ENCODE measurements at regions not wholly inside any gene's neighbourhood (a gene's known extent, or its start where the extent isn't known, plus 50 kb on each side); places are given as distances from the start of the nearest gene placed in this dataset.

DNA sequence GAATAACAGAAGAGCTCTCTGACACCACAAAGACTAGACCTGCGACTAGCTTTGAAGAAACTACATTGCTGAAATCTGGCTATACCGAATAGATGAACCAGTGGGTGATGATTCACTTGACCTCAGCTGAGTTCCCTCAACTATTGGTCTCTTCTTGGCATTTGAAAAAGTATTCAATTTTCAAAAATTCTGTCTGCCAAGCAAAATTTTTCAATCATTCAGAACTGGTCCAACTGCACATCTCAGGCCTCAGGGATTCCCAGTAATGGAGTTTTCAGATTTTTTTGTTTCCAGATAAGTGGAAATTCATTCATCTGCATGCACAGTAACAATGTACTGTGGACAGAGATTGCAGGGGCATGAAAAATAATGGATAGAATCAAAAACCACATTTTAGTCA is 121.4 kb upstream of the NAA20 start:
- Mint-ChIP-seq H3K4me1 (ENCODE audit: low read depth) (no peaks in the 10 kb centered on the region), H3K27ac (no peak overlapping the region), H3K27me3 (ENCODE audit: low read depth) (peaks cover 32% of the 10 kb centered on the region), H3K4me3 (no peak overlapping the region), H3K9me3 (peaks cover 10% of the 10 kb centered on the region in 2 donors), H3K36me3 (ENCODE audit: insufficient read depth in 2 of 2) (peaks cover 4 to 6% of the 10 kb centered on the region in 2 donors)
- DNase-seq (no peak), ATAC-seq (replicated peaks in 1 of 2) (no peak)

DNA sequence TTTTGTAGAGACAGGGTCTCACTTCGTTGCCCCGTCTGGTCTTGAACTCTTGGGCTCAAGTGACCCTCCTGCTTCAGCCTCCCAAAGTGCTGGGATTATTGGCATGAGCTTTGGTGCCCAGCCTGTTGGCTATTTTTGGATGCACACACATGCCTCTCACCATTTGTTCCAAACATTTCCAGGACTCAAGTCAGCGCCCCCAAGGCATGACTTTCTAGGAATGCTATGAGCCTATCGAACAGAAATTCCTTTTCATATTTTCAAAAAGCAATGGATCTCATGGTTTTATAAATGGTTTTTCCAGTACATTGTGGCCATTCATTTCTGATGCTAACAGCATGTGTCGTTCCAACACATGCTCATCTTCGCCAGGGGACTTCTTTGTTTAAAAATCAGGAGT is 119.3 kb upstream of the NAA20 start:
- no peak overlapping the region for H3K27ac Mint-ChIP-seq
- H3K36me3 Mint-ChIP-seq (ENCODE audit: insufficient read depth in 2 of 2) = peaks cover 4 to 6% of the 10 kb centered on the region in 2 donors
- H3K27me3 Mint-ChIP-seq (ENCODE audit: low read depth) = peaks cover 18% of the 10 kb centered on the region

DNA sequence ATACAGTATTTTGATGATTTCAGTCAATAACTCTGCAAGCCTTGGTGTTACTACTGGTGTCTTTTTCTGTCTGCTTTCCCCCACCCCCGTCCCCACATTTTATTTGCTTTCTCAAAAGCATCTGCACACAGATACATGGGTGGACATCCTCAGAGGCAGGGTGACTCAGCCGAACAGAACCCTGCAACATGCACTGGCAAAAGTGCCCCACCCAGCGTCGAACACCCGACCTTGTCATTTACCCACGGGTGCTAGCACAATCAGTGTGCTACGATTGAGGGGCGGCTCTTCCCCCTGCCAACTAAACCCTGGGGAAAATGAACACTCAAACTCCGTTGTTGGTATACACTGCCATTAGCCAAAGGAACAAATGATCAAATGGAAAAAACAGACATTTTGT is 115.9 kb upstream of the NAA20 start:
- H3K4me3 Mint-ChIP-seq = no peak overlapping the region
- no peaks in the 10 kb centered on the region for H3K4me1 Mint-ChIP-seq (ENCODE audit: low read depth)
- no peak overlapping the region for H3K27ac Mint-ChIP-seq
- H3K9me3 Mint-ChIP-seq = peaks cover 9 to 10% of the 10 kb centered on the region in 2 donors
- peaks cover 4 to 6% of the 10 kb centered on the region in 2 donors for H3K36me3 Mint-ChIP-seq (ENCODE audit: insufficient read depth in 2 of 2)
- ATAC-seq (replicated peaks in 1 of 2) (no peak), DNase-seq (no peak)
- peaks cover 7% of the 10 kb centered on the region for H3K27me3 Mint-ChIP-seq (ENCODE audit: low read depth)

More for the DNA sequence above, 119.3 kb upstream of the NAA20 start:
- no peaks in the 10 kb centered on the region for H3K4me1 Mint-ChIP-seq (ENCODE audit: low read depth)
- DNase-seq (no peak), ATAC-seq (replicated peaks in 1 of 2) (no peak)
- no peak overlapping the region for H3K4me3 Mint-ChIP-seq
- H3K9me3 Mint-ChIP-seq = peaks cover 10% of the 10 kb centered on the region in 2 donors

DNA sequence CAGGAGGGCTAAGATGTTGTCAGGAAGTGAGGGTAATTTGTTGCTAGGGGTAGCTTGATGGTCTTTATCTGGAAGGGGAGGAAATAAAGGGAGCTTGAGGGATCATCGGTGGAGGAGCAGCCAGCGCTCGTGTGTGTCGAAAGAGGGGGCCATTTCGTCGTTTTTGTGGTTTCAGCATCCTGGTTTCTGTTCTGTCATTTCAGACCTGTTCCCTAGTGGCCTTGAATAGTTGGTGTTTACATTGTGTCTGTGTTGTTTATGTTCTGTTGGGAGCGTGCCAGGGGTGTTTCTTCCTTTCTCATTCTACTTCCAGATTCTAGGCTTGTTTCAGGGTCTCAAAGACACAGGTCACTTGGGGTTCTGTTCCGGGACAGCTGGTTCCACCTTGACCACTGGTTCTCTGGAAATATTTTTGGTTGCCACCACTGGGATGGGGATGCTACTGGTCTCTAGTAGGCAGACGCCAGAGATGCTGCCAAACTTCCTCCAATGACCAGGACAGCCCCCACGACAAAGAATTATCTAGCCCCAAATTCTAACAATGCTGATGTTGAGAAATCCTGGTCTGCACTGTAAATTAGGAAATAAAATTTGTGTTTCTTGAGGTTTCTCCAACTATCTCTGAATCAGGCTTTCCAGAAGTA is 113.9 kb upstream of the NAA20 start:
- no peaks in the 10 kb centered on the region for H3K4me1 Mint-ChIP-seq (ENCODE audit: low read depth)
- H3K27ac Mint-ChIP-seq = no peak overlapping the region
- H3K4me3 Mint-ChIP-seq = no peak overlapping the region
- peaks cover 4 to 6% of the 10 kb centered on the region in 2 donors for H3K36me3 Mint-ChIP-seq (ENCODE audit: insufficient read depth in 2 of 2)
- H3K9me3 Mint-ChIP-seq = peaks cover 9 to 10% of the 10 kb centered on the region in 2 donors
- no peak for ATAC-seq (replicated peaks in 1 of 2)
- H3K27me3 Mint-ChIP-seq (ENCODE audit: low read depth) = peaks cover 12% of the 10 kb centered on the region
- DNase-seq = no peak

DNA sequence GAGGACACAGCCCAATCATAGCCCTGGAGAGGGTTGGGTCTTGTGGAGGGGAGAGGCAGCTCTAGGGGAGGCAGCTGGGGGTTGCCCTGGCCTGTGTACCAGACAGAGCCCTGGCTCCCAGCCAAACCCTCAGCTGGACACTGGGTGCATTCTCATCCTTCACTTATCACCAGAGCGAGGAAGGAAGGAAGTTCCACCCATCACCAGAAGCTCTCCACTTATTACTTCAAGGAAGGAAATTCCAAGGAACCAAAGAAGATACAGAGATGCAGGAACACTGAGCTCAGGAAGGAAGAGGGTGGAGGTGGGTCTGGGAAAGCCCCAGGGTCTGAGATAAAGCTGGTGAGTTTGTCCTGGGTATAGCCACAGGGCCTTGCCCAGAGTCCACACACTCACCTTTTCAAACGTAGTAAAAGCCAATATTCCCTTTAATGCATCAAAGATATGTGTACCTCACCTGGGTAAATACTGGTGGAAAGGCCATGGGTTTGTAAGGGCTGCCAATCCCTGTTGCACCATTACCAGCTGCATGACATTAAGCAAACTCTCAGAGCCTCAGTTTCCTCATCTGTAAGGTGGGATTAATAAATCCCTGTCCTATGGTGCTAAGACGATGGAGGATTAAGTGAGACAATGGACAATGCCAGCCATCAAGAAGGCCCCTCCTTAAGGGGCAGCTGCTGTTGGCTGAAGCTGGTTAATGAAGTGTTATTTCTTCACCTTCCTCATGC is 109.7 kb upstream of the NAA20 start:
- no peak for DNase-seq

DNA sequence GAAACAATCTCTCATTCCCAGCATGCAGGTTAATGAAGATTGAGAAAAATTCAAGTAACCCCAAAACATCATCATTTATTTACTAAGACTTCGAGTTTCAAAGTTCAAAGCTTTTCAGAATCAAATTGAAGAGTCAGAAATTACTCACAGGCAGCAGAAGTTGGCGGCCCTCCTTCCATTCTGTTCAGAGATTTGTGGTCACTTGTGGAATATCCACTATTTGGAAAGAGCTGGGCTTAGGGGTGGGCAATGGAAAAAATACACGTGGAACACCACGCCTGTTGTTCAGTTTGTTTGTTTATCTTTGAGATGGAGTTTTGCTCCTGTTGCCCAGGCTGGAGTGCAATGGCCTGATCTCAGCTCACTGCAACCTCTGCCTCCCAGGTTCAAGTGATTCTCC is 108.6 kb upstream of the NAA20 start:
- H3K4me1 Mint-ChIP-seq (ENCODE audit: low read depth) = no peaks in the 10 kb centered on the region
- no peak overlapping the region for H3K4me3 Mint-ChIP-seq
- DNase-seq (no peak), ATAC-seq (replicated peaks in 1 of 2) (no peak)
- no peaks in the 10 kb centered on the region for H3K36me3 Mint-ChIP-seq (ENCODE audit: insufficient read depth in 2 of 2)
- H3K27me3 Mint-ChIP-seq (ENCODE audit: low read depth) = peaks cover 5% of the 10 kb centered on the region
- H3K27ac Mint-ChIP-seq = no peak overlapping the region
- H3K9me3 Mint-ChIP-seq = no peaks in the 10 kb centered on the region

More for the DNA sequence above, 109.7 kb upstream of the NAA20 start:
- Mint-ChIP-seq H3K9me3 (no peaks in the 10 kb centered on the region), H3K27me3 (ENCODE audit: low read depth) (peaks cover 5% of the 10 kb centered on the region), H3K27ac (no peak overlapping the region), H3K4me3 (no peak overlapping the region), H3K4me1 (ENCODE audit: low read depth) (no peaks in the 10 kb centered on the region), H3K36me3 (ENCODE audit: insufficient read depth in 2 of 2) (no peaks in the 10 kb centered on the region)
- ATAC-seq (replicated peaks in 1 of 2) = no peak

DNA sequence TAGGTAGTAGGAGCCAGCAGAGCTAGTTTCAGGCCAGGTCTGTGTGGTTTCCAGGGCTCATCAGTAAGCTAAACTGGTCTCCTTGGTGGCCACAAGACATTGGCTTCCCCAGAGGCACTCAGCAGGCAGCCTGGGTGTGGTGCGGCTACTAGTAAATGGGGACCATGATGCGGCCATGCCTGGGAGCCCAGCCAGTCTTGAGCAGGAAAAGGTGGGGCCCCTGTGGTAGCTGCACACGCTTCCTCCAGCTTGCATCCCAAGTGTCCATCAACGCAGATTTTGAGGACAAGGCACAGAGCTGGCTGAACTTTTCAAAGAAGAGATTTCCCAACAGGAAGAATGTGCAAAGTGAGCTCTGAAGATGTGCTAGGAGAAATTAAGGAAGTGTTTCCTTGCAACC is 107.4 kb upstream of the NAA20 start:
- DNase-seq (no peak), ATAC-seq (replicated peaks in 1 of 2) (no peak)
- Mint-ChIP-seq H3K9me3 (no peaks in the 10 kb centered on the region), H3K36me3 (ENCODE audit: insufficient read depth in 2 of 2) (no peaks in the 10 kb centered on the region), H3K27me3 (ENCODE audit: low read depth) (peaks cover 12% of the 10 kb centered on the region), H3K4me1 (ENCODE audit: low read depth) (no peaks in the 10 kb centered on the region), H3K27ac (no peak overlapping the region), H3K4me3 (no peak overlapping the region)

DNA sequence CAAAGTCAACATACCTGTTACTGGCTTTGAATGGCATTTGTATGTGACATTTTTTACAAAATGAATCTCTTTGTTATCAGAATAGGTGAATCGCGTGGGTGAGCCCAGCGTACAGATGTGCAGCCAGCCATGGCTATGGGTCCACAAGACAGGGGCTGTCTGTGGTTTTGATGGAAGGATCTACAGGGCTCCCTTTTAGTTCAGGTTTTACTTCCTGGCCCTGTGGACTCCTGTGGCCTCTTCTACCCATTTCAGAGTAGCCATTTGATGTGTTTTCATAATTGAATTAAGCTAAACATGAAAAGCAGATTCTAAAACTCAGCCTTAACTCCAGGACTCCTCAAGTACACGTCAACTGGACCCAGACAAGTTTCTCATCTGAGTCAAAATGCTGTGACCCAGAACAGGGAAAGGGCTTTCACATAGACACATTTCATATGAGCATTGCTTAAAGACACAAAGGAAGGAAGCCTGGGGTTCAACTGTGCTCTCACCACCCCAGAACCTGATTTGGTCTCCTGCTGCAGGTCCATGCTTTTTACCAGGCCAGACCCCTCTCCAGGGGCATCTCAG is 105.3 kb upstream of the NAA20 start:
- no peak for ATAC-seq (replicated peaks in 1 of 2)
- Mint-ChIP-seq H3K27ac (no peak overlapping the region), H3K9me3 (no peaks in the 10 kb centered on the region)

DNA sequence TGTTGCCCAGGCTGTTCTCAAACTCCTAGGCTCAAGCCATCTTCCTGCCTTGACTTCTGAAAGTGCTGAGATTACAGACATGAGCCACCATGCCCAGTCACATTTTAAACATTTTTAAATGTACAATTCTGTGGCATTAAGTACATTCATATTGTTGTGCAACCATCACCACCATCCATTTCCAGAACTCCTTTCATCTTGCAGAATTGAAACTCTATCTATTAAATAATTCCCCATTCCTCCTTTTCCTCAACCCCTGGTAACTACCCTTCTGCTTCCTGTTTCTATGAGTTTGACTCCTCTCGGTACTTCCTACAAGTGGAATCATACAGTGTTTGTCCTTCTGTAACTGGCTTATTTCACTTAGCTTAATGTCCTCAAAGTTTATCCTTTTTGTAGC is 103.8 kb upstream of the NAA20 start:
- Mint-ChIP-seq H3K4me3 (no peak overlapping the region), H3K27ac (no peak overlapping the region), H3K36me3 (ENCODE audit: insufficient read depth in 2 of 2) (no peaks in the 10 kb centered on the region), H3K9me3 (no peaks in the 10 kb centered on the region), H3K4me1 (ENCODE audit: low read depth) (no peaks in the 10 kb centered on the region), H3K27me3 (ENCODE audit: low read depth) (peaks cover 13% of the 10 kb centered on the region)
- ATAC-seq (replicated peaks in 1 of 2) (no peak), DNase-seq (no peak)

More for the DNA sequence above, 105.3 kb upstream of the NAA20 start:
- Mint-ChIP-seq H3K4me3 (no peak overlapping the region), H3K4me1 (ENCODE audit: low read depth) (no peaks in the 10 kb centered on the region), H3K27me3 (ENCODE audit: low read depth) (peaks cover 15% of the 10 kb centered on the region), H3K36me3 (ENCODE audit: insufficient read depth in 2 of 2) (no peaks in the 10 kb centered on the region)
- DNase-seq = no peak

DNA sequence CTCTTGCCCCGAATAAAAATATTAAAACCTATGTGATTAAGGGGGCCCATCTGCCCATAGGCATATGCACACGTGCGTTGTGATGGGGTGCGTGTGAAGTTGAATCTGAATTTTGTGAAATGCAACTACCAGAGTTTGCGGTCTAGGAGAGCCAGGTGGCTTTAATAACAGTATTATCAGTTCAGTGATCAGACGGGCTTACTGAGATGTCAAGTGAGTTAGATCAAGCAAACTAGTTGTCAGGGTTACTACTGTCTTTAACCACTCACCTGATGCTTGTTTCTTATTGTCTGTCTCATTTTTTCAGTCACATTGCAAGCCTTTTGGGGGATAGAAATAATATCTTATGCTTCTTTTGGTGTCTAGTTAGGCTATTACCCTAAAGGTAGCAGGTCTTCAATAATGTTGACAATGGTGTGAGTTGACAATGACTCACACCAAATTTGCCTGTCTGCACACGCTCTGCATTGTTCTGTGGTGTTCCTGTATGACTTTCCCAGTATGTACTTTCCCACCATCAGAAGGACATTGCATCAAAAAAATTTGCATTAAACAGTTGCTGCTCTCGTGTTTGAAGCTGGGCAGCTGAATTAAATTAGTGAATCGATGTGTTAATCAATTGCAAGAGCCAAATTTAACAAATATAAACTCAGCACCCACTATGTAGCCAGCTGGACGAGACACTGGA is 103.1 kb upstream of the NAA20 start:
- no peaks in the 10 kb centered on the region for H3K36me3 Mint-ChIP-seq (ENCODE audit: insufficient read depth in 2 of 2)
- DNase-seq = no peak
- no peak overlapping the region for H3K4me3 Mint-ChIP-seq
- ATAC-seq (replicated peaks in 1 of 2) = no peak
- peaks cover 13% of the 10 kb centered on the region for H3K27me3 Mint-ChIP-seq (ENCODE audit: low read depth)
- H3K27ac Mint-ChIP-seq = no peak overlapping the region
- no peaks in the 10 kb centered on the region for H3K4me1 Mint-ChIP-seq (ENCODE audit: low read depth)
- H3K9me3 Mint-ChIP-seq = no peaks in the 10 kb centered on the region

DNA sequence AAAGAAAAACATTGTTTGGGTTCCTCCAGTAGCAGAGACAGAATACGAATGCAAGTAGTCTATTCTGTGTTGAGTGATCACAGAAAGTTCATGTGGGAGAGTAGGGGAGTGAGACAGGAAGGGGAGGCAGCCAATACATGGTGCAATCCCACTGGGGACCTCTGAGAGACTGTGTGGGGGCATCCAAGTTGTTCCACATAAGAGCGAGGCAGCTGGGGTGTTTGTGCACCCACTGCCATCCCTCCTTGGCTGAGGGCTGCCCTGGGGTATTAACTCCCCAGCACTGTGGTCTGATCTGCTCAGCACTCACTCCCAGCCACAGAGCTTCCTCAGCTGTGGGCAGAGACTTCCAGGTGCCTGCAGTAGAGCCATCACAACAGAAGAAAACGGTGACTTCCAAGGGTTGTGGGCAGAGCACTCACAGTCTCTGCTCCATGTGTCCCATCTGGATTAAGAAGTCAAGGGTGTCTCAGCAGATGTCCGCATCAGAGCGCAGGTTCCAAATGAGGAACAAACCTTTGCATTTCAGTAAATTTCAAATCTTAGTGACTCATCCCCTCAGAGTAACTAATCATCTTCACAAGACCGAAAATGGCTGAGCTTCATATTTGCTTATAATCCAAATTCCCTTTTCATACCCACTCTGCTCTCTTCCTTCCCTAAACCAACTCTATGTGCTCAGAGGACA is 101.9 kb upstream of the NAA20 start:
- ATAC-seq (replicated peaks in 1 of 2) (no peak), DNase-seq (no peak)
- Mint-ChIP-seq H3K36me3 (ENCODE audit: insufficient read depth in 2 of 2) (no peaks in the 10 kb centered on the region), H3K9me3 (no peaks in the 10 kb centered on the region), H3K4me1 (ENCODE audit: low read depth) (no peaks in the 10 kb centered on the region), H3K27me3 (ENCODE audit: low read depth) (peaks cover 13% of the 10 kb centered on the region), H3K4me3 (no peak overlapping the region), H3K27ac (no peak overlapping the region)

DNA sequence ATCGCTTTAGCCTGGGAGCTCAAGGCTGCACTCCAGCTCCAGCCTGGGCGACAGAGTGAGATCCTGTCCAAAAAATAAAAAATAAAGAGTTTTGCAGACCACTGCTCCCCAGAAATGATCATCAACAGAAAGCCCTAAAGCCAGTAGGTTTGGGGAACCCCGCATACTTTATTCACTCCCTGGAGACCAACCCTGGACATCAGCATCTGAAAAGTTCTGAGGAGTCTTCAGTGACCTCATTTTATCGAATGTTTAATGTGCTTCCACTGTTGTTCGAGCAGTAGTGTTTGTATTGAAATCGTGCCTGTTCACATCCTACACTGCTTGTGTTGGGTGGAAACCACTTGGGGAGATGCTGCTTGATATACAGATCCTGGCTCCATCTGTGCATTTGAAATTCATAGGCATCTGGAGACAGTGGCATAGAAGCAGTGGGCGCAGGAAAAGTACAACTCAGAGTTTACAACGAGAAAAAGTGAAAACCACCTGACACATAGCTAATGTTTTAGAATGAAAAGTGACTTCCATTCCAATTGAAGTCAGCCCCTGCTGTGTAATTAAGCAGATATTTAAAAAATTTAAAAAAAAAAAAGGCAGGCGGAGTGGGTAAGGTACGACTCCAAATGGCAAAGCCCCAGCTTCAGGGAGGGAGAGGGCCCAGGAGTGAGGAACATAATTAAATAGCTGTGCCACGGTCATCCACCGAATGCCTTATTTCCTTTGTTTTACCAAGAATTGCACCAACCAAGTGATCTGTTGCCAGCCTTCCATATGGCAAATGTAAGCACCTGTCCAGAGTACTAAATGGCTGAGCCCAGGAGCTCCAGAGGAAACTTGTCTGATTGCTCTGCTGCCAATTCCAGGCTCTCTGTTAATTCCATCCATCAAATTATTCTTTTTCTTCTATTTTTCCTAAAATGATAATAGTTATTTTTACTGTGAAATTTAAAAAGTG is 100.4 kb upstream of the NAA20 start:
- peaks cover 13% of the 10 kb centered on the region for H3K27me3 Mint-ChIP-seq (ENCODE audit: low read depth)
- no peak for DNase-seq
- no peaks in the 10 kb centered on the region for H3K36me3 Mint-ChIP-seq (ENCODE audit: insufficient read depth in 2 of 2)
- H3K9me3 Mint-ChIP-seq = no peaks in the 10 kb centered on the region
- H3K27ac Mint-ChIP-seq = no peak overlapping the region
- ATAC-seq (replicated peaks in 1 of 2) = no peak
- no peak overlapping the region for H3K4me3 Mint-ChIP-seq
- no peaks in the 10 kb centered on the region for H3K4me1 Mint-ChIP-seq (ENCODE audit: low read depth)
